K562 (cell line): ENCODE measurements at regions not wholly inside any gene's neighbourhood (a gene's known extent, or its start where the extent isn't known, plus 50 kb on each side); places are given as distances from the start of the nearest gene placed in this dataset.

ENCODE experiments used
- ATAC-seq: fragments of 200-7000 bp; cut with Tn5 transposase; 3 replicates; pipeline ENCODE4 v1.9.1; 2020; ENCODE audit warnings: moderate library complexity
- BruUV-seq: library from RNA; stranded (reverse); fragments of 400-500 nt; replicated peaks from 2 replicates; lab custom pipeline; 2021; lab: Mats Ljungman, UMichigan
- CTCF ChIA-PET: fragments of 300-600 bp; formaldehyde crosslinking; extraction: SDS; loops from one replicate; lab custom pipeline; 2021; ENCODE audit warnings: low intra/inter-chr PET ratio; lab: Yijun Ruan, JAX
- POLR2A ChIA-PET: fragments of 300-600, 350-650 bp; sonication (Branson Sonifier 250); formaldehyde crosslinking; extraction: SDS; loops from one replicate; lab custom pipeline; 2021; ENCODE audit warnings: antibody characterized with exemption, inconsistent platforms; lab: Yijun Ruan, JAX
- DNase-seq, 4 experiments: peaks; one replicate each; pipeline versions ENCODE4 v3.0.0 to v3.0.0-alpha.2; 2011 to 2018; ENCODE audit warnings: low spot score in 3 of 4, mixed read lengths in 3 of 4; ENCODE audit errors: extremely low read depth in 1 of 4
- FAIRE-seq: peaks from 2 replicates; lab custom pipeline; 2011; peaks lifted over from hg19 to GRCh38; lab: Jason Lieb, UNC
- H2AFZ ChIP-seq: 2 replicates; pipeline ENCODE4 v1.6.0; 2011; ENCODE audit warnings: low read depth, low read length, control low read depth, inconsistent platforms
- H3K27ac ChIP-seq: fragments of 200-600 bp; 3 replicates; pipeline ENCODE4 v1.8.0; 2011; ENCODE audit warnings: low read depth, mild to moderate bottlenecking, control low read depth, inconsistent platforms, low read length, moderate library complexity, mixed read lengths; ENCODE audit errors: extremely low read depth
- H3K27me3 ChIP-seq, 2 experiments: fragments of 300-600 bp in 1 of 2; 2 replicates in 1 of 2; 3 replicates in 1 of 2; pipeline versions ENCODE4 v1.6.0 to v1.8.0; 2011; ENCODE audit warnings: inconsistent platforms in 2 of 2, low read length in 2 of 2, mild to moderate bottlenecking in 1 of 2, mixed read lengths in 1 of 2, moderate library complexity in 1 of 2; ENCODE audit not compliant: control insufficient read depth in 2 of 2, insufficient read depth in 2 of 2
- H3K36me3 ChIP-seq: fragments of 300-600 bp; 3 replicates; pipeline ENCODE4 v1.8.0; 2011; ENCODE audit warnings: mild to moderate bottlenecking, low read length, inconsistent platforms; ENCODE audit not compliant: control insufficient read depth, insufficient read depth
- H3K4me1 ChIP-seq, 2 experiments: fragments of 200-600 bp in 1 of 2; replicated peaks in 1 of 2; 2 replicates in 1 of 2; 3 replicates in 1 of 2; pipeline versions ENCODE4 v1.5.1 to v1.8.0; 2011; ENCODE audit warnings: inconsistent platforms in 2 of 2, low read length in 2 of 2, mild to moderate bottlenecking in 1 of 2, mixed read lengths in 1 of 2, moderate library complexity in 1 of 2; ENCODE audit not compliant: control insufficient read depth in 2 of 2, insufficient read depth in 2 of 2
- H3K4me2 ChIP-seq: 2 replicates; pipeline ENCODE4 v1.6.1; 2011; ENCODE audit warnings: low read length, control low read depth, inconsistent platforms, mixed read lengths; ENCODE audit not compliant: insufficient read depth
- H3K4me3 ChIP-seq: fragments of 200-600 bp; sonication (generic), shearing (Covaris generic); 2 replicates; pipeline ENCODE4 v1.5.1; 2016; ENCODE audit warnings: control low read depth, inconsistent platforms
- H3K79me2 ChIP-seq: fragments of 200-600 bp; 3 replicates; pipeline ENCODE4 v1.8.0; 2011; ENCODE audit warnings: low read length, inconsistent platforms; ENCODE audit not compliant: control insufficient read depth, insufficient read depth
- H3K9ac ChIP-seq, 2 experiments: 2 replicates each; pipeline versions ENCODE4 v1.6.0 to v1.6.1; 2011; ENCODE audit warnings: low read depth in 2 of 2, low read length in 2 of 2, control low read depth in 1 of 2, inconsistent platforms in 1 of 2, mild to moderate bottlenecking in 1 of 2, mixed read lengths in 1 of 2; ENCODE audit not compliant: insufficient read depth in 1 of 2
- H3K9me1 ChIP-seq: one replicate; pipeline ENCODE4 v1.6.0; 2011; ENCODE audit warnings: inconsistent platforms, mild to moderate bottlenecking, low read length, moderate library complexity; ENCODE audit not compliant: control insufficient read depth, insufficient read depth
- H3K9me3 ChIP-seq: replicated peaks from 2 replicates; pipeline ENCODE4 v1.5.1; 2011; ENCODE audit warnings: low read depth, low read length, inconsistent platforms; ENCODE audit not compliant: control insufficient read depth, insufficient read depth
- H4K20me1 ChIP-seq: replicated peaks from 2 replicates; pipeline ENCODE4 v1.6.1; 2011; ENCODE audit warnings: low read length, inconsistent platforms, mixed read lengths; ENCODE audit not compliant: control insufficient read depth, insufficient read depth
- DMBX1 ChIP-seq: fragments of 250-450 bp; sonication (Bioruptor Pico); IDR thresholded peaks from 2 replicates; pipeline ENCODE4 v1.8.0; 2022; ENCODE audit warnings: inconsistent platforms, mild to moderate bottlenecking, moderate library complexity, borderline replicate concordance
- PTRF ChIP-seq: fragments of 450-650 bp; IDR thresholded peaks from 2 replicates; pipeline ENCODE4 v1.6.1; 2016; ENCODE audit warnings: mild to moderate bottlenecking, missing genetic modification characterization, missing compliant biosample characterization
- PYGO2 ChIP-seq: fragments of 450-650 bp; IDR thresholded peaks from 2 replicates; pipeline ENCODE4 v1.6.1; 2016; ENCODE audit warnings: mild to moderate bottlenecking, missing genetic modification characterization, moderate library complexity, missing compliant biosample characterization
- ZNF592 ChIP-seq: fragments of 450-650 bp; IDR thresholded peaks from 2 replicates; pipeline ENCODE4 v1.6.1; 2017; ENCODE audit warnings: antibody characterized with exemption, mild to moderate bottlenecking
- ZNF695 ChIP-seq: fragments of 450-650 bp; formaldehyde crosslinking; IDR thresholded peaks from 2 replicates; pipeline ENCODE4 v1.4.0; 2020; ENCODE audit warnings: mild to moderate bottlenecking, moderate library complexity
- WGBS: fragments of 100-300 bp; shearing (Covaris generic); methylation state at CpG from one replicate; pipeline ENCODE4 v1.1.6; 2016; ENCODE audit warnings: low coverage, mixed read lengths; ENCODE audit not compliant: insufficient coverage; ENCODE audit errors: missing lambda C conversion rate; 5-methylcytosine and 5-hydroxymethylcytosine counted together
- in situ Hi-C: fragments of 300-500 bp; cut with MboI; formaldehyde crosslinking; loops from 4 replicates; pipeline ENCODE4 v1.15.0; 2018; ENCODE audit warnings: inconsistent platforms, mixed read lengths
- intact Hi-C: fragments of 100-400 bp; cut with micrococcal nuclease; formaldehyde crosslinking; loops from 2 replicates; pipeline ENCODE4 v1.14.2; 2022

- in situ Hi-C loops, result no loop called here
- peaks cover 11 to 38% of the 10 kb centered on the region in 2 experiments; a peak in 4 of 5 replicates for H3K4me1 ChIP-seq
Measured at GRCh38 chr3:72149645-72150300, 364.8 kb upstream of the PROK2 start.

More at GRCh38 chr3:72149645-72150300, 364.8 kb upstream of the PROK2 start:
- ChIA-PET CTCF (no interaction called here), POLR2A (no interaction called here)
- no peaks in the 10 kb centered on the region for H3K36me3 ChIP-seq
- no peaks in the 10 kb centered on the region for H3K9me1 ChIP-seq
- WGBS, result 83% methylated on average over 5 of the region's 8 CpGs
- intact Hi-C loops, result no loop called here
- ATAC-seq, result no peak
- no peaks in the 10 kb centered on the region; the same call in 2 of the 3 replicates for H3K79me2 ChIP-seq
- H3K4me3 ChIP-seq, result no peak overlapping the region
- FAIRE-seq, result no peak
- H4K20me1 ChIP-seq, result no peaks in the 10 kb centered on the region
- TF ChIP-seq PYGO2 (tag), result peak; percentile 59; the same call in 1 of the 2 replicates
- peak; percentile 42; the same call in 1 of the 2 replicates for TF ChIP-seq ZNF592
- TF ChIP-seq ZNF695 (CRISPR knock-in tag), result no peak
- TF ChIP-seq DMBX1, result peak; percentile 81; the same call in 1 of the 2 replicates
- peak; percentile 55; the same call in 1 of the 2 replicates for TF ChIP-seq PTRF (tag)
- H3K27me3 ChIP-seq, result no peaks in the 10 kb centered on the region
- H2AFZ ChIP-seq, result no peak overlapping the region
- BruUV-seq, result no TSS peak
- no peak overlapping the region for H3K4me2 ChIP-seq
- no peak for DNase-seq
- peaks cover 2% of the 10 kb centered on the region; the same call in 1 of the 2 replicates for H3K9me3 ChIP-seq
- no peak overlapping the region for H3K9ac ChIP-seq
- H3K27ac ChIP-seq, result no peak overlapping the region
